T-helper 1 cell treated with Interleukin-12 subunit alpha and Interleukin-12 subunit beta and Interleukin-4 antibody, amounts not matched to agents 30 μg/mL and 1 μg/mL, for 36 hours (primary cell): ENCODE measurements at regions not wholly inside any gene's neighbourhood (a gene's known extent, or its start where the extent isn't known, plus 50 kb on each side); places are given as distances from the start of the nearest gene placed in this dataset.

Source experiments
- H3K27ac Mint-ChIP-seq: one replicate; pipeline ENCODE4 v1.8.0; 2021; ENCODE audit warnings: mild to moderate bottlenecking, mixed read lengths
- H3K27me3 Mint-ChIP-seq: one replicate; pipeline ENCODE4 v1.8.0; 2021; ENCODE audit warnings: low read depth, mixed read lengths
- H3K36me3 Mint-ChIP-seq: one replicate; pipeline ENCODE4 v1.8.0; 2021; ENCODE audit warnings: low read depth, mixed read lengths
- H3K4me1 Mint-ChIP-seq: one replicate; pipeline ENCODE4 v1.8.0; 2021; ENCODE audit warnings: low read depth, mixed read lengths
- H3K4me3 Mint-ChIP-seq: one replicate; pipeline ENCODE4 v1.8.0; 2021; ENCODE audit warnings: mild to moderate bottlenecking, moderate library complexity, mixed read lengths
- H3K9me3 Mint-ChIP-seq: one replicate; pipeline ENCODE4 v1.8.0; 2021; ENCODE audit warnings: mixed read lengths

- Mint-ChIP-seq H3K4me1 (peaks cover 2% of the 10 kb centered on the region), H3K27ac (no peak overlapping the region), H3K4me3 (no peak overlapping the region), H3K27me3 (no peaks in the 10 kb centered on the region), H3K9me3 (no peaks in the 10 kb centered on the region), H3K36me3 (no peaks in the 10 kb centered on the region)
These were observed 58.9 kb upstream of the LINGO1 start for GRCh38 chr15:77691607-77692006.

GRCh38 chr15:77689821-77690220 is 57.1 kb upstream of the LINGO1 start:
- Mint-ChIP-seq H3K9me3 (no peaks in the 10 kb centered on the region), H3K27me3 (no peaks in the 10 kb centered on the region), H3K27ac (no peak overlapping the region), H3K4me3 (no peak overlapping the region), H3K4me1 (peaks cover 2% of the 10 kb centered on the region), H3K36me3 (no peaks in the 10 kb centered on the region)

GRCh38 chr15:77688693-77689092 is 56.0 kb upstream of the LINGO1 start:
- Mint-ChIP-seq H3K27ac (no peak overlapping the region), H3K4me1 (peaks cover 2% of the 10 kb centered on the region), H3K4me3 (no peak overlapping the region), H3K9me3 (no peaks in the 10 kb centered on the region), H3K36me3 (no peaks in the 10 kb centered on the region), H3K27me3 (no peaks in the 10 kb centered on the region)

- Mint-ChIP-seq H3K36me3 (no peaks in the 10 kb centered on the region), H3K9me3 (no peaks in the 10 kb centered on the region), H3K27ac (no peak overlapping the region), H3K4me3 (no peak overlapping the region), H3K27me3 (no peaks in the 10 kb centered on the region), H3K4me1 (peaks cover 2% of the 10 kb centered on the region)
These were observed 55.6 kb upstream of the LINGO1 start for GRCh38 chr15:77688266-77688665.

- H3K36me3 Mint-ChIP-seq, result no peaks in the 10 kb centered on the region
- H3K27me3 Mint-ChIP-seq, result peaks cover 13% of the 10 kb centered on the region
- no peak overlapping the region for H3K27ac Mint-ChIP-seq
- no peaks in the 10 kb centered on the region for H3K9me3 Mint-ChIP-seq
- H3K4me1 Mint-ChIP-seq, result peaks cover 2% of the 10 kb centered on the region
- no peak overlapping the region for H3K4me3 Mint-ChIP-seq
These were observed 52.5 kb upstream of the LINGO1 start for GRCh38 chr15:77685082-77685815.

GRCh38 chr15:77684341-77685081 is 51.8 kb upstream of the LINGO1 start:
- Mint-ChIP-seq H3K4me3 (no peak overlapping the region), H3K27me3 (peaks cover 13% of the 10 kb centered on the region), H3K36me3 (no peaks in the 10 kb centered on the region), H3K4me1 (peaks cover 2% of the 10 kb centered on the region), H3K9me3 (no peaks in the 10 kb centered on the region), H3K27ac (no peak overlapping the region)

GRCh38 chr15:77682564-77682963 is 49.9 kb upstream of the LINGO1 start:
- Mint-ChIP-seq H3K4me3 (no peak overlapping the region), H3K36me3 (no peaks in the 10 kb centered on the region), H3K27me3 (peaks cover 17% of the 10 kb centered on the region), H3K9me3 (no peaks in the 10 kb centered on the region), H3K4me1 (no peaks in the 10 kb centered on the region), H3K27ac (no peak overlapping the region)
